Stomach (tissue), 8 donors: ENCODE measurements at regions not wholly inside any gene's neighbourhood (a gene's known extent, or its start where the extent isn't known, plus 50 kb on each side); places are given as distances from the start of the nearest gene placed in this dataset.
A peak's percentile ranks its signal among the peaks of the same experiment; 100 is the strongest.

Experiments
- DNase-seq, 2 donors: peaks; one replicate each; pipeline versions ENCODE4 v3.0.0 to v3.0.0-alpha.2; 2013 to 2019
- H3K27ac ChIP-seq, 5 donors: fragments of 200-600 bp in 4 of 5; sonication (generic) in 4 of 5; one replicate each; pipeline ENCODE4 v1.5.1; 2013 to 2019; ENCODE audit warnings: mild to moderate bottlenecking in 1 of 5, moderate library complexity in 1 of 5
- H3K27me3 ChIP-seq, 3 donors: fragments of 200-600 bp; sonication (generic); one replicate each; pipeline ENCODE4 v1.5.1; 2017 to 2019; ENCODE audit warnings: mixed run types in 1 of 3
- H3K36me3 ChIP-seq, 4 donors: fragments of 200-600 bp; sonication (generic); 1 replicate in 3 of 4; 2 replicates in 1 of 4; pipeline ENCODE4 v1.5.1; 2016 to 2019
- H3K4me1 ChIP-seq, 4 donors: fragments of 200-600 bp; sonication (generic); one replicate each; pipeline ENCODE4 v1.5.1; 2016 to 2019
- H3K4me3 ChIP-seq, 4 donors: fragments of 200-600 bp; sonication (generic) in 3 of 4; one replicate each; pipeline ENCODE4 v1.5.1; 2016 to 2019; ENCODE audit warnings: mild to moderate bottlenecking in 1 of 4
- H3K9me3 ChIP-seq, 4 donors: fragments of 200-600 bp; sonication (generic); one replicate each; pipeline ENCODE4 v1.5.1; 2016 to 2019
- CTCF ChIP-seq, 7 experiments: fragments of 450-650 bp in 4 of 7; fragments of 200-600 bp in 3 of 7; sonication (generic) in 3 of 7; IDR thresholded peaks; one replicate each; pipeline ENCODE4 v1.5.1; 2016 to 2019; ENCODE audit warnings: antibody characterized with exemption in 7 of 7, control low read depth in 2 of 7, mild to moderate bottlenecking in 1 of 7
- EP300 ChIP-seq: sonication (generic); formaldehyde crosslinking; IDR thresholded peaks from one replicate; pipeline ENCODE4 v1.6.1; 2017; ENCODE audit warnings: antibody characterized with exemption
- POLR2A ChIP-seq, 4 donors: fragments of 450-650 bp; IDR thresholded peaks; one replicate each; pipeline ENCODE4 v1.6.1; 2016; ENCODE audit warnings: antibody characterized with exemption in 4 of 4, control low read depth in 2 of 4, mild to moderate bottlenecking in 1 of 4, moderate library complexity in 1 of 4
- POLR2AphosphoS5 ChIP-seq, 3 donors: sonication (generic); formaldehyde crosslinking; IDR thresholded peaks; one replicate each; pipeline ENCODE4 v1.6.1; 2016; ENCODE audit warnings: antibody characterized with exemption in 3 of 3
- WGBS, 5 donors: extraction: QIAGEN DNeasy Blood & Tissue Kit in 3 of 5; methylation state at CpG; one replicate each; pipeline versions ENCODE4 v1.1.5 to v1.1.7; 2013 to 2018; 5-methylcytosine and 5-hydroxymethylcytosine counted together
- intact Hi-C: fragments of 100-400 bp; cut with DNase I; formaldehyde crosslinking; loops from one replicate; pipeline ENCODE4 v1.15.1; 2023; ENCODE audit warnings: low total_unique reads
- donor health status: healthy with polysubstance abuse.
- donor health status: Bipolar disorder and iron deficiency.
- donor health status: healthy.

- no peak for TF ChIP-seq POLR2A (IDR thresholded peaks at IDR 0.05)
- no peak for TF ChIP-seq POLR2AphosphoS5 (IDR thresholded peaks at IDR 0.05)
- no peak for TF ChIP-seq CTCF (IDR thresholded peaks at IDR 0.05)
- Histone ChIP-seq H3K4me1 (no peaks in the 10 kb centered on the region), H3K4me3 (no peak overlapping the region), H3K27ac (no peak overlapping the region), H3K27me3 (no peaks in the 10 kb centered on the region), H3K36me3 (no peaks in the 10 kb centered on the region), H3K9me3 (no peaks in the 10 kb centered on the region)
- no peak for DNase-seq
- intact Hi-C loops = no loop called here
These were observed 203.1 kb downstream of the FBXO8 start for GRCh38 chr4:174080361-174080760.

- no peak overlapping the region for H3K4me3 ChIP-seq
- no peak for DNase-seq
- intact Hi-C loops = no loop called here
- H3K4me1 ChIP-seq = peaks cover 0 to 22% (median 11%) of the 10 kb centered on the region in 4 donors
- peaks cover 0 to 7% (median 3%) of the 10 kb centered on the region in 4 donors for H3K9me3 ChIP-seq
- no peak overlapping the region for H3K27ac ChIP-seq
- TF ChIP-seq POLR2AphosphoS5 (IDR thresholded peaks at IDR 0.05) = no peak
- no peak for TF ChIP-seq EP300
- no peak for TF ChIP-seq CTCF (IDR thresholded peaks at IDR 0.05)
- TF ChIP-seq POLR2A (IDR thresholded peaks at IDR 0.05) = no peak
- H3K36me3 ChIP-seq = no peaks in the 10 kb centered on the region
- no peaks in the 10 kb centered on the region for H3K27me3 ChIP-seq
These were observed 211.9 kb downstream of the FBXO8 start for GRCh38 chr4:174071595-174071994.

- Histone ChIP-seq H3K36me3 (no peaks in the 10 kb centered on the region), H3K9me3 (peaks cover 0 to 7% (median 3%) of the 10 kb centered on the region in 4 donors), H3K27ac (no peak overlapping the region), H3K4me1 (peaks cover 0 to 22% (median 11%) of the 10 kb centered on the region in 4 donors), H3K27me3 (no peaks in the 10 kb centered on the region), H3K4me3 (no peak overlapping the region)
- intact Hi-C loops = no loop called here
- 11 to 19% (median 13%) methylated on average over 2 of the region's 2 CpGs for WGBS, 5 donors
- peak in 1 of 2 donors; percentile 46 for DNase-seq
- no peak for TF ChIP-seq POLR2AphosphoS5 (IDR thresholded peaks at IDR 0.05)
- TF ChIP-seq EP300 = no peak
- TF ChIP-seq POLR2A (IDR thresholded peaks at IDR 0.05) = no peak
- TF ChIP-seq CTCF (IDR thresholded peaks at IDR 0.05) = no peak
These were observed 213.6 kb downstream of the FBXO8 start for GRCh38 chr4:174069848-174070330.

- no peak for DNase-seq
- no peaks in the 10 kb centered on the region for H3K27me3 ChIP-seq
- H3K9me3 ChIP-seq = no peaks in the 10 kb centered on the region
- TF ChIP-seq POLR2A (IDR thresholded peaks at IDR 0.05) = no peak
- TF ChIP-seq CTCF (IDR thresholded peaks at IDR 0.05) = no peak
- no peak for TF ChIP-seq EP300
- TF ChIP-seq POLR2AphosphoS5 (IDR thresholded peaks at IDR 0.05) = no peak
- peaks cover 0 to 22% (median 11%) of the 10 kb centered on the region in 4 donors for H3K4me1 ChIP-seq
- no peak overlapping the region for H3K4me3 ChIP-seq
- no peak overlapping the region for H3K27ac ChIP-seq
- WGBS, 5 donors = 63 to 82% (median 65%) methylated on average over 3 of the region's 3 CpGs
- intact Hi-C loops = no loop called here
- H3K36me3 ChIP-seq = no peaks in the 10 kb centered on the region
These were observed 216.8 kb downstream of the FBXO8 start for GRCh38 chr4:174066611-174067205.
